GM23338 (cell line): ENCODE measurements at regions not wholly inside any gene's neighbourhood (a gene's known extent, or its start where the extent isn't known, plus 50 kb on each side); places are given as distances from the start of the nearest gene placed in this dataset.

ENCODE experiments used
- ATAC-seq: fragments of 200-7000 bp; cut with Tn5 transposase; 3 replicates; pipeline ENCODE4 v1.9.1; 2020
- DNase-seq: peaks from one replicate; pipeline ENCODE4 v3.0.0-alpha.2; 2015; ENCODE audit warnings: low spot score
- H2AFZ ChIP-seq: fragments of 200-600 bp; sonication (generic); 2 replicates; pipeline ENCODE4 v1.8.0; 2016; ENCODE audit warnings: antibody characterized with exemption, mild to moderate bottlenecking, moderate library complexity
- H3F3A ChIP-seq: fragments of 200-600 bp; sonication (generic); replicated peaks from 2 replicates; pipeline ENCODE4 v1.8.0; 2017; ENCODE audit warnings: antibody characterized with exemption, mixed run types, low read depth
- H3K27ac ChIP-seq: fragments of 200-600 bp; sonication (generic); 2 replicates; pipeline ENCODE4 v1.6.1; 2016; ENCODE audit warnings: low read depth
- H3K27me3 ChIP-seq: fragments of 200-600 bp; sonication (generic); 2 replicates; pipeline ENCODE4 v1.8.0; 2016; ENCODE audit warnings: mild to moderate bottlenecking, mixed run types, moderate library complexity; ENCODE audit not compliant: insufficient read depth
- H3K36me3 ChIP-seq: fragments of 200-600 bp; sonication (generic); 2 replicates; pipeline ENCODE4 v1.8.0; 2016; ENCODE audit warnings: mild to moderate bottlenecking; ENCODE audit not compliant: insufficient read depth
- H3K4me1 ChIP-seq: fragments of 200-600 bp; sonication (generic); 2 replicates; pipeline ENCODE4 v1.8.0; 2016; ENCODE audit warnings: mild to moderate bottlenecking, moderate library complexity; ENCODE audit not compliant: insufficient read depth
- H3K4me2 ChIP-seq: fragments of 200-600 bp; sonication (generic); 2 replicates; pipeline ENCODE4 v1.7.1; 2017; ENCODE audit warnings: mixed run types
- H3K4me3 ChIP-seq: fragments of 200-600 bp; sonication (generic); 2 replicates; pipeline ENCODE4 v1.6.1; 2016; ENCODE audit warnings: mixed run types
- H3K79me2 ChIP-seq: fragments of 200-600 bp; sonication (generic); replicated peaks from 2 replicates; pipeline ENCODE4 v1.8.0; 2017; ENCODE audit warnings: mild to moderate bottlenecking; ENCODE audit not compliant: insufficient read depth
- H3K9me2 ChIP-seq: fragments of 200-600 bp; sonication (generic); 2 replicates; pipeline ENCODE4 v1.8.0; 2017; ENCODE audit not compliant: insufficient read depth
- H4K20me1 ChIP-seq: fragments of 200-600 bp; sonication (generic); replicated peaks from 2 replicates; pipeline ENCODE4 v1.8.0; 2017; ENCODE audit warnings: mild to moderate bottlenecking; ENCODE audit not compliant: insufficient read depth
- H3K27ac Mint-ChIP-seq: 2 replicates; pipeline ENCODE4 v1.8.0; 2020; ENCODE audit warnings: inconsistent platforms, mild to moderate bottlenecking, moderate library complexity, mixed read lengths
- H3K27me3 Mint-ChIP-seq: 3 replicates; pipeline ENCODE4 v1.8.0; 2022; ENCODE audit warnings: low read depth, mild to moderate bottlenecking, moderate library complexity, mixed read lengths, inconsistent platforms; ENCODE audit not compliant: insufficient read depth, poor library complexity
- H3K36me3 Mint-ChIP-seq: 3 replicates; pipeline ENCODE4 v1.8.0; 2021; ENCODE audit warnings: low read depth, mild to moderate bottlenecking, inconsistent platforms, moderate library complexity, mixed read lengths
- H3K4me1 Mint-ChIP-seq: 3 replicates; pipeline ENCODE4 v1.8.0; 2020; ENCODE audit warnings: mild to moderate bottlenecking, inconsistent platforms, mixed read lengths
- H3K4me3 Mint-ChIP-seq: 3 replicates; pipeline ENCODE4 v1.8.0; 2021; ENCODE audit warnings: moderate library complexity, mild to moderate bottlenecking, inconsistent platforms, mixed read lengths
- H3K9me3 Mint-ChIP-seq: 3 replicates; pipeline ENCODE4 v1.8.0; 2020; ENCODE audit warnings: moderate library complexity, mild to moderate bottlenecking, inconsistent platforms, mixed read lengths
- NANOG ChIP-seq: IDR thresholded peaks from 2 replicates; pipeline ENCODE4 v1.6.1; 2016; ENCODE audit warnings: antibody characterized with exemption, borderline replicate concordance
- TF ChIP-seq, protein P1 (sequence below): IDR thresholded peaks from one replicate; pipeline ENCODE4 v1.6.1; 2018; ENCODE audit warnings: antibody characterized with exemption; ENCODE audit not compliant: unreplicated experiment
- TF ChIP-seq, protein P2 (sequence below): fragments of 250-450 bp; sonication (Bioruptor Pico); IDR thresholded peaks from 2 replicates; pipeline ENCODE4 v1.5.0; 2020; ENCODE audit warnings: mild to moderate bottlenecking, moderate library complexity

- TF ChIP-seq, protein P1, sequence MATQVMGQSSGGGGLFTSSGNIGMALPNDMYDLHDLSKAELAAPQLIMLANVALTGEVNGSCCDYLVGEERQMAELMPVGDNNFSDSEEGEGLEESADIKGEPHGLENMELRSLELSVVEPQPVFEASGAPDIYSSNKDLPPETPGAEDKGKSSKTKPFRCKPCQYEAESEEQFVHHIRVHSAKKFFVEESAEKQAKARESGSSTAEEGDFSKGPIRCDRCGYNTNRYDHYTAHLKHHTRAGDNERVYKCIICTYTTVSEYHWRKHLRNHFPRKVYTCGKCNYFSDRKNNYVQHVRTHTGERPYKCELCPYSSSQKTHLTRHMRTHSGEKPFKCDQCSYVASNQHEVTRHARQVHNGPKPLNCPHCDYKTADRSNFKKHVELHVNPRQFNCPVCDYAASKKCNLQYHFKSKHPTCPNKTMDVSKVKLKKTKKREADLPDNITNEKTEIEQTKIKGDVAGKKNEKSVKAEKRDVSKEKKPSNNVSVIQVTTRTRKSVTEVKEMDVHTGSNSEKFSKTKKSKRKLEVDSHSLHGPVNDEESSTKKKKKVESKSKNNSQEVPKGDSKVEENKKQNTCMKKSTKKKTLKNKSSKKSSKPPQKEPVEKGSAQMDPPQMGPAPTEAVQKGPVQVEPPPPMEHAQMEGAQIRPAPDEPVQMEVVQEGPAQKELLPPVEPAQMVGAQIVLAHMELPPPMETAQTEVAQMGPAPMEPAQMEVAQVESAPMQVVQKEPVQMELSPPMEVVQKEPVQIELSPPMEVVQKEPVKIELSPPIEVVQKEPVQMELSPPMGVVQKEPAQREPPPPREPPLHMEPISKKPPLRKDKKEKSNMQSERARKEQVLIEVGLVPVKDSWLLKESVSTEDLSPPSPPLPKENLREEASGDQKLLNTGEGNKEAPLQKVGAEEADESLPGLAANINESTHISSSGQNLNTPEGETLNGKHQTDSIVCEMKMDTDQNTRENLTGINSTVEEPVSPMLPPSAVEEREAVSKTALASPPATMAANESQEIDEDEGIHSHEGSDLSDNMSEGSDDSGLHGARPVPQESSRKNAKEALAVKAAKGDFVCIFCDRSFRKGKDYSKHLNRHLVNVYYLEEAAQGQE: no peak
Observed at GRCh38 chr4:24322511-24322910, 261.8 kb downstream of the DHX15 start (continued).

DNA sequence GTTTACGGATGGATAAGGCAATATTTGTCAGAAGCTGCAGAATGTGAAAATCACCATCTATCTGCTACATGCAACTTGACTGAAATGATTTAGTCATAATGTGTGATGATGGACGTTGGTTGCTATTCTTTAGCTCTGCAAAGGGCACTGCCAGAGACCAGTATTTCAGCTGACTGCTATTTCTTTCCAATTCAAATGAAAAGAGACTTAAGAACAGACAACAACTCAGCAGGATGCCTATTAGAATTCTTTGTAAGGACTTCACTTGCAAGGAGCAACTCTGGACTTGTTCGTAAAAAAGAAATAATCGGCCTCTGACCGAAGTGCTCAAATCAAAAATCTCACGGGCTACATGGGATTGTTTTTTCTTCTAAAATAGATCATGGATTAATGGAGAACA, 262.7 kb downstream of the DHX15 start:
- peak overlapping the region; percentile 65; the same call in 1 of the 2 replicates for H3K27ac Mint-ChIP-seq
- peak; percentile 85 for ATAC-seq
- Histone ChIP-seq H4K20me1 (no peaks in the 10 kb centered on the region), H3K27ac (peak overlapping the region; percentile 33), H3K4me2 (peak overlapping the region; percentile 72), H3F3A (no peaks in the 10 kb centered on the region; the same call in 1 of the 2 replicates), H3K27me3 (no peaks in the 10 kb centered on the region), H2AFZ (no peak overlapping the region), H3K4me3 (peak overlapping the region; percentile 65), H3K9me2 (no peaks in the 10 kb centered on the region), H3K79me2 (peaks cover 37% of the 10 kb centered on the region), H3K4me1 (peaks cover 52% of the 10 kb centered on the region), H3K36me3 (no peaks in the 10 kb centered on the region)
- H3K27me3 Mint-ChIP-seq: peaks cover 14% of the 10 kb centered on the region
- H3K36me3 Mint-ChIP-seq: peaks cover 3% of the 10 kb centered on the region; the same call in 1 of the 3 replicates
- peak overlapping the region; percentile 59 for H3K4me3 Mint-ChIP-seq
- no peaks in the 10 kb centered on the region for H3K9me3 Mint-ChIP-seq
- DNase-seq: peak; percentile 88
- peak; percentile 85 for TF ChIP-seq NANOG
- TF ChIP-seq, protein P2, sequence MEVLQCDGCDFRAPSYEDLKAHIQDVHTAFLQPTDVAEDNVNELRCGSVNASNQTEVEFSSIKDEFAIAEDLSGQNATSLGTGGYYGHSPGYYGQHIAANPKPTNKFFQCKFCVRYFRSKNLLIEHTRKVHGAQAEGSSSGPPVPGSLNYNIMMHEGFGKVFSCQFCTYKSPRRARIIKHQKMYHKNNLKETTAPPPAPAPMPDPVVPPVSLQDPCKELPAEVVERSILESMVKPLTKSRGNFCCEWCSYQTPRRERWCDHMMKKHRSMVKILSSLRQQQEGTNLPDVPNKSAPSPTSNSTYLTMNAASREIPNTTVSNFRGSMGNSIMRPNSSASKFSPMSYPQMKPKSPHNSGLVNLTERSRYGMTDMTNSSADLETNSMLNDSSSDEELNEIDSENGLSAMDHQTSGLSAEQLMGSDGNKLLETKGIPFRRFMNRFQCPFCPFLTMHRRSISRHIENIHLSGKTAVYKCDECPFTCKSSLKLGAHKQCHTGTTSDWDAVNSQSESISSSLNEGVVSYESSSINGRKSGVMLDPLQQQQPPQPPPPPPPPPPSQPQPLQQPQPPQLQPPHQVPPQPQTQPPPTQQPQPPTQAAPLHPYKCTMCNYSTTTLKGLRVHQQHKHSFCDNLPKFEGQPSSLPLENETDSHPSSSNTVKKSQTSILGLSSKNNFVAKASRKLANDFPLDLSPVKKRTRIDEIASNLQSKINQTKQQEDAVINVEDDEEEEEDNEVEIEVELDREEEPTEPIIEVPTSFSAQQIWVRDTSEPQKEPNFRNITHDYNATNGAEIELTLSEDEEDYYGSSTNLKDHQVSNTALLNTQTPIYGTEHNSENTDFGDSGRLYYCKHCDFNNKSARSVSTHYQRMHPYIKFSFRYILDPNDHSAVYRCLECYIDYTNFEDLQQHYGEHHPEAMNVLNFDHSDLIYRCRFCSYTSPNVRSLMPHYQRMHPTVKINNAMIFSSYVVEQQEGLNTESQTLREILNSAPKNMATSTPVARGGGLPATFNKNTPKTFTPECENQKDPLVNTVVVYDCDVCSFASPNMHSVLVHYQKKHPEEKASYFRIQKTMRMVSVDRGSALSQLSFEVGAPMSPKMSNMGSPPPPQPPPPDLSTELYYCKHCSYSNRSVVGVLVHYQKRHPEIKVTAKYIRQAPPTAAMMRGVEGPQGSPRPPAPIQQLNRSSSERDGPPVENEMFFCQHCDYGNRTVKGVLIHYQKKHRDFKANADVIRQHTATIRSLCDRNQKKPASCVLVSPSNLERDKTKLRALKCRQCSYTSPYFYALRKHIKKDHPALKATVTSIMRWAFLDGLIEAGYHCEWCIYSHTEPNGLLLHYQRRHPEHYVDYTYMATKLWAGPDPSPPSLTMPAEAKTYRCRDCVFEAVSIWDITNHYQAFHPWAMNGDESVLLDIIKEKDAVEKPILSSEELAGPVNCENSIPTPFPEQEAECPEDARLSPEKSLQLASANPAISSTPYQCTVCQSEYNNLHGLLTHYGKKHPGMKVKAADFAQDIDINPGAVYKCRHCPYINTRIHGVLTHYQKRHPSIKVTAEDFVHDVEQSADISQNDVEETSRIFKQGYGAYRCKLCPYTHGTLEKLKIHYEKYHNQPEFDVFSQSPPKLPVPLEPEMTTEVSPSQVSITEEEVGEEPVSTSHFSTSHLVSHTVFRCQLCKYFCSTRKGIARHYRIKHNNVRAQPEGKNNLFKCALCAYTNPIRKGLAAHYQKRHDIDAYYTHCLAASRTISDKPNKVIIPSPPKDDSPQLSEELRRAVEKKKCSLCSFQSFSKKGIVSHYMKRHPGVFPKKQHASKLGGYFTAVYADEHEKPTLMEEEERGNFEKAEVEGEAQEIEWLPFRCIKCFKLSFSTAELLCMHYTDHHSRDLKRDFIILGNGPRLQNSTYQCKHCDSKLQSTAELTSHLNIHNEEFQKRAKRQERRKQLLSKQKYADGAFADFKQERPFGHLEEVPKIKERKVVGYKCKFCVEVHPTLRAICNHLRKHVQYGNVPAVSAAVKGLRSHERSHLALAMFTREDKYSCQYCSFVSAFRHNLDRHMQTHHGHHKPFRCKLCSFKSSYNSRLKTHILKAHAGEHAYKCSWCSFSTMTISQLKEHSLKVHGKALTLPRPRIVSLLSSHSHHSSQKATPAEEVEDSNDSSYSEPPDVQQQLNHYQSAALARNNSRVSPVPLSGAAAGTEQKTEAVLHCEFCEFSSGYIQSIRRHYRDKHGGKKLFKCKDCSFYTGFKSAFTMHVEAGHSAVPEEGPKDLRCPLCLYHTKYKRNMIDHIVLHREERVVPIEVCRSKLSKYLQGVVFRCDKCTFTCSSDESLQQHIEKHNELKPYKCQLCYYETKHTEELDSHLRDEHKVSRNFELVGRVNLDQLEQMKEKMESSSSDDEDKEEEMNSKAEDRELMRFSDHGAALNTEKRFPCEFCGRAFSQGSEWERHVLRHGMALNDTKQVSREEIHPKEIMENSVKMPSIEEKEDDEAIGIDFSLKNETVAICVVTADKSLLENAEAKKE: no peak
- H3K4me1 Mint-ChIP-seq: peaks cover 83% of the 10 kb centered on the region
